ENCODE measurements at regions not wholly inside any gene's neighbourhood (a gene's known extent, or its start where the extent isn't known, plus 50 kb on each side); places are given as distances from the start of the nearest gene placed in this dataset.
A peak's percentile ranks its signal among the peaks of the same experiment; 100 is the strongest.
"Not testable (repeated sequence)": the region's sequence is repeated elsewhere in the genome, so short reads cannot be mapped to it uniquely, and the experiment has no call there.

DNA sequence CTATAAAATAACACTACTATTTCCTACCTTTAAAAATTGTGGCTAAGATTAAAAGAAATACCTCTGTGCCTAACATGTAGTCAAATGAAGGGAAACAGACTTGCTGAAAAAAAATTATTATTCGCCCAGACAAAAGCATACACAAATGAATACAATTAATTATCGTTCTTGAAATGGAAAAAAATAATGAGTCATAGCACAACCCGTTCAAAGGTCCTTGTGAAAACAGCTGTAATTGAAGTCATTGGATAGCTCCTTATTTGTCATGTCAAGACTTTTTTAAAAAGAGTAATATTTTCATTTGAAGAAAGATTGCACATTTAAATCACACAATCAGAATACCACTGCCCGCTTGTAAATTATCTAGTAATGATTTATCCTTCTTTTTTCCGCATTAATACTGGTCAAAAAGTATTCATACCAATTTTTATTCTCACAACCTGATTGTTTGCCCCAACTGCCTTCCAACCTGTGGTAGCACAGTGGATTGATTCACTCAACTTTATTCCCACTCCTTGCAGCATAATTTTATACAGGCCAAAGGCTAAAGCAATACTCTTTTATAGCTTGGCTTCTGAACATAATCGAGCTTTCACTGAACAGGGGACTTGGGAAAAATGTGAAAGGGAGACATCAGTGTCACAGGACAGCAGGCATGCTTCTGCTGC is 655.2 kb upstream of the MAP3K7 start:
- no peak for DNase-seq (ENCODE audit: low read depth, low spot score)

DNA sequence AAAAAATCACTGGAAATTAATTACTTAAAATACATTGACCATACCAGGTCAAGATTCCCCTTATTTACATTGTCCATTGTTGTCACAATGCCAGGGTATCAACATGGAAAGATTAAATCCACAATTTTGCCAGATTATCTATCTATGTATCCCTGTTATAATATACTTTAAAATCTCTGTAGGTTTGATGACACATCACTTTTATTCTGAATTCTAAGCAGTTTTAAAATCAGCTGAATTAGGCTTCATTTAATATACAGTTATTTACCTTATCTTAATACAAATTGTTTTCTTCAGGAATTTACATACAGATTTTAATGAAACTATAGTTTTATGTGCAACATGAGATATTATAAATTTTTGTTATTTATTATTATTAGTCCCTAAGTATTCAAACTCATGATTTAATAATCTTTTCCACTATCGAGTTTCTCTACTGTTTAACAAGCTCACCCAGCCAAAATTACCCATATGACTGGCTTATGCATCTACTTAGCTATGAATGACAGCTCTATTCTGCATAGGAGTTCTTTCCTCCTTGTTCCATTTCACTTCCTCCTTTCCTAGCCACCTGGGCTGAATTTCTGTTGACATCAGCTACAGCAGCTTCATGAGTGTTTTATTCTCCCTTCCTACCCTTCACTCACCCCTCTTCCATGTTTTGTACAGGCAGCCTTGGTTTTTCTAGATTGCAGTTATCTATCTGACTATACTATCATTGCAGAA is 654.2 kb upstream of the MAP3K7 start:
- DNase-seq (ENCODE audit: low read depth, low spot score) = no peak

DNA sequence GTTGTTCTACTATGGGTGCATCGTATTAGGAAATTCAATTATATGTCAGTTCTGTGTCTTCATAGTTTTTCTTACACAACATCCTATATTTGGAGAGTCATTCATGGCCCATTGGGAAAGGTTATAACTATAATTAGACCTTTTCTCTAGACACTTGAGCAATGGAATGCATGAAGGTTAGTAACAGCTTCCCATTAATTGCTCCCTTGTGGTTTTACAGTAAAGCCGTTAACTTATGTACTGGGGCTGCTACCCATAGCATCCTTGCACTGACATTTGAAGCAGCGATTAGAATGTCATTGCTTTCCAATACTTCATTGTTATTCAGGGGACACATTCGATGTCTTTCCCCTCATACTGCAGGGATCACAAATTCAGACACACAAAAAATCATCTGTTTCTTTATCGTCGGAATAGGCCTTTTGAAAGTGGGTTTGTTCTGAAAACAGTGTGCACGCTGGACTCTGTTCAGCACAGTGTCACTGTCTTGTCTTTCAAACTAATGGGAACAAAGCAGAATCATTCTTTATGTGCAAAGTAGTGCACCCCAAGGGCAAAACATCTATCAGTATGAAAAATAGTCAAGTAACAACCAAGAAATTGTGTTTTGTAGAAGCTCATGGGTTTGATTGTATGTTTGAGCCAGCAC is 634.3 kb upstream of the MAP3K7 start:
- DNase-seq (ENCODE audit: low read depth, low spot score) = no peak

DNA sequence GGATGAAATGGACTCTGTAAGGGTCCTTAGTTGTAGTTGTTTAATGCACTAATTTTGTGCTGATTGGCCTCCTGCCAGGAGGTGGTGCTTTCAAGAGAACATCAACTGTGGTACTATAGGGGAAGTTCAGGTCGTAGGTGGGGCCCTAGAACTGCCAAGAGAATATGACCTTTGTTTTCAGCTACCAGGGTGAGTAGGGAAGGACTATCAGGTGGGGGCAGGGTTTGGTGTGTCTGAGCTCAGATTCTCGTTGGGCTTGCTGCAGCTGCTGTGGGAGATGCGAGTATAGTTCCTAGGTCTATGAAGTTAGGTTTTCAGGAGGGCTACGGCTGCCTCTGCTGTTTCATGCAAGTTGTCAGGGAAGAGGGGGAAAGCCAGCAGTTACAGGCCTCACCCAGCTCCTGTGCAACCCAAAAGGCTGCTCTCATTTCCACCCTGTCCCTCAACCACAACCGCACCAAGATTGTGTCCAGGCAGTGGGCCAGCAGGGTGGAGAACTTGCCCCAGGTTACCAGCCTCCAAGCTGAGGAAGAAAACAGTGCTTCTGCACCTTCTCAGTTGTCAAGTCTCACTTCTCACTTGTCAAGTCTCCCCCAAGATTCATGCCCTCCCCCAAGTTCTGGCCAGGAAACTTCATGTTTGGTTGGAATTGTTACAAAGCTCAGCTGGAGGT is 626.5 kb upstream of the MAP3K7 start:
- DNase-seq (ENCODE audit: low read depth, low spot score) = no peak

DNA sequence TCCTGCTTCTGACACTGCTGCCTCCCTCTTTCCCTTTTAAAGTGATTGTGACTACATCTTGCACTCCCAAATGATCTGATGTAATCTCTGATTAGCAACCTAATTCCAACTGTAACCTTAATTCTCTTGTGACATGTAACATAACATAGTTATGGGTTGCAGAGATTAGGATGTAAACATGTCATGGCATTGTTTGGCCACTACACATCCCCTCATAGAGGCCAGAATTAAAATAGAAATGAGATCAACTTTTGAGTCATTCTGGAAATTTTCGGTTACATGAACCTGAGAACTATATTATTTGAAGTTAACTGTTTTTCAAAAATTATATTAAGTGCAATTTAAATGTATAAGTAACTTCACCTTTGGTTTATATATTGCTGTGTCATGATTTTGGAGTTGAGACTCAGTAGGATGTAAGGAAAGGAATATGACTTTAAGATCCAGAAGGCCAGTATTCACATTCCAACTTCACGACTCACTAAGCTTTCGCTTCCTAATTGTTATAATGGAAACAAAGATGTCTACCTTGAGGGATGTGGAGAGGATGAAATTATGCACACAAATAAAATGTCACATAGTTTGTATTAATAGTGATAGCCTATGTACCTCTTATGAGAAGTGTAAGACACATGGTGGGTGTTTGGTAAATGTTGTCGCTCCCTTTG is 611.9 kb upstream of the MAP3K7 start:
- DNase-seq (ENCODE audit: low read depth, low spot score) = no peak

DNA sequence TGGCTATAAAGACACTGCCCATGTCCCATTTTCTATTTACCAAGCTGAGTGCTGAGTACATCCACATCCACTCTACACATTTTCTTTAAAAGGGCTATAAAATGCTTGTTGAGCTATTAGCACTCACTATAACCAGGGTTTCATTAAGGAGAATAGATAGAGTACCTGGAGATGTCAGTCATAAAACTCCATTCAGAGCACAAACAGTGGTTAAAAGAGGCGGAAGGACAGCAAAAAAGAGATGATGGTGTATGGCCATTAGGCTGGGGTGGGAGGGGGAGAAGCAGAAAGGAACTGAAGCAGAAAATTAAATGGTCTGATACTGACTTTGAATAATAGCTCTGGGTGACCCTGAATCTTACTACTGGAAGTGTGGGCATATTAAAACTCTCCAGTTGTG is 609.9 kb upstream of the MAP3K7 start:
- no peak for DNase-seq (ENCODE audit: low read depth, low spot score)

DNA sequence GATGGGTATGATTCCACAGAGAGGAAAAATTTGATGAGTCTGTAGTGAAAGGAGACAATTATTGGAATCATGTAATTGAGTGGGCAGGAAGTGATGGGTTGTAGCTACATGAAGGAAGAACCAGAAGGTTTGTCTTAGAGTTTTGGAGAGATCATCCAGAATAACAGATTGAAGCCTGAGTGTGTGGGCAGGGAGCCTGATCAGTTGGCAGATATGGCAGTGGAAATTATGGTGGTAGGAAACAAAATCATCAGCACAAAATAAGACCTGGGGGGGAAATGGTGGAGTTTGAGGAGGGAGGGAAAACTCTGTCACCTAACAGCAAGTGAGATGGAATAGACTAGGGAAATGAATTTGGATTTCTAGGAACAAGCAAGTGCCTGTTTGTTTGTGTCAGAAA is 606.6 kb upstream of the MAP3K7 start:
- no peak for DNase-seq (ENCODE audit: low read depth, low spot score)

DNA sequence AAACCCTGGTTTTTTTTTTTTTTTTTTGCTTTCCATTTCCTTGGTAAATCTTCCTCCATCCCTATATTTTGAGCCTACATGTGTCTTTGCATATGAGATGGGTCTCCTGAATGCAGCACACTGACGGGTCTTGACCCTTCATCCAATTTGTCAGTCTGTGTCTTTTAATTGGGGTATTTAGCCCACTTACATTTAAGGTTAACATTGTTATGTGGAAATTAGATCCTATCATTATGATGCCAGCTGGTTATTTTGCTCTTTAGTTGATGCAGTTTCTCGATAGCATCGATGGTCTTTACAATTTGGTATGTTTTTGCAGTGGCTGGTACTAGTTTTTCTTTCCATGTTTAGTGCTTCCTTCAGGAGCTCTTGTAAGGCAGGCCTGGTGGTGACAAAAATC is 603.2 kb upstream of the MAP3K7 start:
- not testable (repeated sequence) for DNase-seq (ENCODE audit: low read depth, low spot score)

DNA sequence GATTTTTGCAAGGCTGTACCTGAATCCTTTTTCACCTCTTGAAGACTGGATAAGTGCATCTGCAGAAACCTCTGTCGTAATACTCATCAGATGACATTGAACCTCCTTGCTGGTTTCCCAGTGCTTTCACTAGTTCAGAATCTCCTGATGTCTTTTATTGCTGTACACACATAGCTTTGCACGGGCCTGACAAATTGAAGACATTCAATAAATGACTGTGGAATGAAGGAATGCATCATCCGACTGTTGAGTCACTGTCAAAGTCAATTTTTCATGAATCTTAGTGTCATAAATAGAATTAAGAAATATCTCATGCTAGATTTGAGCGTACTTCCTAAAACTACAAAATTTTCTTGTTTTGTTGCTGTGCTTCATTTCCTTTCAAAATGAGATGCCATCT is 598.2 kb upstream of the MAP3K7 start:
- DNase-seq (ENCODE audit: low read depth, low spot score) = no peak

DNA sequence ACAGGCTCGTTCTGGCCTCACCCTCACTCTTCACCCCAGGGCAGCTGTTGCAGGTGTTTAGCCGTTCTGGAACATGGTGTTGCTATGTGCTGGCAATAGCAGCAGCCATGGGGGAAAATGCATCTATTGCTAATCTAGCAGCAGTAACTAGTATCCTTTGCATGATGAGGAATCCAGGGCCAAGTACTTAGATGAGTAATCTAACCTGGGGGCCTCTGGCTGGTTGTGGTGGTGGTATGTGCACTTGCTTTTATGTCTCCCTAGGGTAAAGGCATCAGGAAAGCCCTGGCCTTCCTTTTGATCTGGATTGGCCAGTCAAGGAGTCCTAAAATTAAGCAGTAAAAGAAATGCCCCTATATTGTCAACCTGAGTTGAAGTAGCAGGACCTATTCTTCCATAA is 594.5 kb upstream of the MAP3K7 start:
- DNase-seq (ENCODE audit: low read depth, low spot score) = peak; percentile 50

DNA sequence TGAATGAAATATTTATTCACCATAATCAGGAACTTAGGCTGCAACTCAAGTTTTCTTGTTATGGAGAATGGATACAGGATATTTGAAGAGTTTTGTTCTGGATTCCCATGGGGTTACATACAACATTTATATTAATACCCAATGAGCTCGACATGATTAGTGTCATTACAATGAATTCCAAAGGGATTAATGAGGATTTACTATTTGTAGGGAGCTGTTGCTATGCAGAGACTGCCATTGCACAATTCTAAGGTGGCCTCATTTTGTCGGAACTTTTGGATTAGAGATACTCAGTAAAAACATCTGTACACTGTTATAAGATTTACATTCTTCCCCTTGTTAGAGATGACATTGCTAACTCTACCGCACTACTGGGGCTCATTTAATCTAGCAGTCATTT is 586.8 kb upstream of the MAP3K7 start:
- DNase-seq (ENCODE audit: low read depth, low spot score) = no peak

DNA sequence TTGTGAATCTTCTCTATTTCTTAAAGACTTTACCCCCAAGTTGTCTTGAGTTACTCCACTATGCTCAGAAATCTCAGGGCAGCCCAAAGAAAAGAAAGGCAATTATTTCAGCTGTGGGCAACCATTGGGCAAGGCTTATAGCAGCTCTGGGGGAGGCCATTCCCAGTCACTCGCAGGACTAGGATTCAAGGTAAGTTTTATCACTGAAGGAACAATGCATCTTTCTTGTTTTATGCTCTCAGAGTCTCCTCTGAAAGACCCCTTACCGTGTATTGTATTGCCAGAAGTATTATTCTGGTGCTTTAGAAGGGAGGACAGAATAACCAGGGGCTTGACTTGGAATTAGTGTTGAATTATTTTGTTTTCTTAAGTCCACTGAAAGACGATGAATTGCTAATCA is 586.3 kb upstream of the MAP3K7 start:
- no peak for DNase-seq (ENCODE audit: low read depth, low spot score)

DNA sequence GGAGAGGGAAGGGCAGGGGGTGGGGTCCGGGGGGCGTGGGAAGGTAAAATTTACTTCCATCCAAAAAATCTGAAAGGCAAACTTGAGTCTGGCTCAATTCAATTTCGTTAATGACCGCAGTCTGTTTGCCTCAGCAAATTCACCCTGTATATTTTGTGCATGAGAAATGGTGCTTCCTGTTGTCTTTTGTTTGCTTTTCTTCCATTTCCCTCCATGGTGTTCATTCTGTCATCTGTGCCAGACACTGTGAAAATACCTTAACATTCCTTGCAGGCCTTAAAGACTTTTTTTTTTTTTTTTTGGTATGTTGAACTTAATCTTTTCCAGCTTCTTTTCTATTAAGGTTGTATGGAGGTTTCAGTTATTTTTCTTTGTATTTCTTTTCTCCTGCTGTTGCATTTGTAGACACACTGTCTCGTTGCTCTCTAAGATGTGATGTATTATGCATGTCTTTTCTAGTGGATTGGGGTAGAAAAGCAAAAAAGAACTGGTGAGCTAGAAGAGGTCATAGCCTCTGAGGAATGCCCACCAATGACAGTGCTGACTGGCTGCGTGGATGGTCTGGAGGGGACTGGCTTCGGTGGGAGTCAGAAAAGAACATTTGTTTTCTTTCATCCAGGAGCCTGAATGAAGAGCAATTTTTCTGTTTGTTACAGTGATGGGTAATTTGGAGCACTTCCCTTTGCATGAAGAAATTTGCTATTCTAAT is 585.0 kb upstream of the MAP3K7 start:
- no peak for DNase-seq (ENCODE audit: low read depth, low spot score)

DNA sequence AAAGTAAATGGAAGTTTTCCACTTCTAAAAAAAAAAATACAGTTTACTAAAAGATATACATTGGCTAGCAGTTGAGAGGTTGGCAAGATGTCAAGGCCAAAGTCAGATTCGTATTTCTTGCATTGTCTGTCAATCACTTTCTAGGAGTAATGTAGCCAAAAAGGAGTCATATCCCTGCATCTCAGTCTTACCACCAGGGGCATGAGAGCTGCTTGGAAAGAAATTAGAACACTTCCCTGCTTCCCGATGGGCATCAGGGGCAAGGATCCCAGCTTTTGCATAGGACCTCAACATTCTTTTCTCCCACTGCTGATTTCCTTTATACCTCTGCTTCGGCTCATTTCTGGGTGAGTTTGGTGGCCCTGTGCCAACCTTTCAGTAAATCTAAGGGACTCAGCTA is 581.0 kb upstream of the MAP3K7 start:
- DNase-seq (ENCODE audit: low read depth, low spot score) = no peak

DNA sequence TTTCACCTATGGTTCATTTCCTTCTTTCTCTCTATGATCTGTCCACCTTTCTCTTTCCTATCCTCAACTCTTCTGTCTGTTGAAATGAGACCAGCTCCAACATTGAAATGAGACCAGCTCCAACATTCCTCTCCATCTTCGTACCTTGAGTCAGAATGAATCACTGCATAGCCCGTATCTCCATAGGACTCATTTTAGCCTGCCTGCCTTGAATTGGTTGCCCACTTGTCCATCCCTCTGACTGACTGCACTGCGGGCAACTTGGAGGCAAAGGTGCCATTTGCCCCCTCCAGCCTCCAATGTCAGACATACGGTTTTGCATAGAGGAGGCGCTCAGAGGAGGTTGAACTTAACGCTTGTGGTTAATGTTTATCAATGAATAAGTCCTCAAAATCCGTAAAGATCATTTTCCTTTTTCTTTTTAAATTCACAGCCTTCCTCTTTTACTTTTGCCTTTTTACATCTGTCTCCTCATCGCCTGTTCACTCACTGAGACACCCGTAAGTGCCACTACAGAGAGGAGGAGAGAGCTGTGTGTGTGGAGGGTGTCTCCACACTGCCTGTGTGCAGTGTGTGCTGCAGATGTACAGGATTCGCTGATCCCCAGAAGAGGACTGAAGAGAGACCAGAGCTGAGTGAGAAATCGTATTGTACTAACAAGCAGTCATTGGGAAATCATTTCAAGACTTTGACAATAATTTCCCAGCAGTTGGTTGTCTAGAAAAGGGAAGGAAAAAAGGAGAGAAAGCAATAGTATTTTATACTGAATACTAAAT is 579.6 kb upstream of the MAP3K7 start:
- DNase-seq (ENCODE audit: low read depth, low spot score) = no peak

DNA sequence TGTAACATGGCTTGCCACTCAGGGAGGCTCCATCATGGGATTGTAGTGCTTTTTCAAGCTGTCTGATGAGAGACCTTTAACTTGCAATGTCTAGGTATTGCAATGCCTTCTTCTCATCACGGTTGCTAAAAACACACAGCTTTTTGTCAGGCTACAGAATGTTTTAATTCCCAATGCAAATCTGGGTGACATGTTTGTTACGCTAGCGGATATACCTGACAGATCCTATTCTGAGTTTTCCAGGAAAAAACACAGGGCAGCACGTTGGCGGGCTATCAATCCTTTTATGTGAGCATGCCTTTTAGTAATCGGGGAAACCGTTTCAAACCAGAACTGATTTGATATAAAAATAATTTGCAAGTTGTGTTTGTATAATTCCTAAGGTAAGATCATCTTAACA is 577.2 kb upstream of the MAP3K7 start:
- no peak for DNase-seq (ENCODE audit: low read depth, low spot score)

DNA sequence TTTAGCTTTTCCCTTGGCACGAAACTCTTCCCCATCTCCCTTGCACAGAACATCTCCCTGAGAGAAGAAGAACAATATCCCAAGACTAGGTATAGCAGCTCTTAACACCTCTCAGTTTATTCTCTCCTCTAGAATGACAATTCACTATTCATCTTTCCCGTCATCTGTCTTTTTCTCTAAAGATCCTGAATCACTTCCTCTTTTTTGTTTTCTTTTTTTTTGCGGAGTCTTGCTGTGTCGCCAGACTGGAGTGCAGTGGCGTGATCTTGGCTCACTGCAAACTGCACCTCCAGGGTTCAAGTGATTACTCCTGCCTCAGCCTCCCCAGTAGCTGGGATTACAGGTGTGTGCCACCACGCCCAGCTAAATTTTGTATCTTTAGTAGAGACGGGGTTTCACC is 574.4 kb upstream of the MAP3K7 start:
- DNase-seq (ENCODE audit: low read depth, low spot score) = no peak

DNA sequence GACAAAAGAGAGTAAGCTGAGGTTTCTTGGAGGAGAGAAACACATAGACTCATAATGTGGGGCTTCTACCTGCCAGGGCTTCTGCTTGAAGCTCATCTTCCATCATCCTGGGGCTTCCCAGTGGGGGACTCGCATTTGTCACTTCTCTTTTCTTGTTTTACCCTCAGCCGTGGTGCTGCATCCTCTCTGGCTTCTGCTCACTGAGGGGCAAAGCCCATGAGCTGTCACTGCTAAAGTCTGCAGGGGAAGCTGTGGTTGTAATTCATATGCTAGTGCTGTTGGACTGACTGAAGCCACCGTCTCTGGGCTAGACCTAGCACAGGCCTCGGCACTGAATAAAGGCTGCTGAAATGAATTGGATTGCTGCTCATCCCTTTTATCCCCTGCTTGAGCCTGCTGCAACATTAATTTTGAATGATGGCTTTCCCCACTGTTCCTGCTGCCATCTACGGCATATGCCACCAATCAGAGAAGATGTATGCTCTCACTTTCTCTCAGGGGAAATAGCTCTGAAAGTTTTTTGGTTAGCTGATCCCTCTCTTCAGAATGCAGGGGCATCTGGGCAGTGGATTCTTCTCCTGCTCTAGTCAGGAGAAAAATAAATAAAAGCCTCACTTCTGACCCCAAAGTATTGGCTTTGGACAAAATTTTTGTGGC is 568.4 kb upstream of the MAP3K7 start:
- DNase-seq (ENCODE audit: low read depth, low spot score) = peak; percentile 8

DNA sequence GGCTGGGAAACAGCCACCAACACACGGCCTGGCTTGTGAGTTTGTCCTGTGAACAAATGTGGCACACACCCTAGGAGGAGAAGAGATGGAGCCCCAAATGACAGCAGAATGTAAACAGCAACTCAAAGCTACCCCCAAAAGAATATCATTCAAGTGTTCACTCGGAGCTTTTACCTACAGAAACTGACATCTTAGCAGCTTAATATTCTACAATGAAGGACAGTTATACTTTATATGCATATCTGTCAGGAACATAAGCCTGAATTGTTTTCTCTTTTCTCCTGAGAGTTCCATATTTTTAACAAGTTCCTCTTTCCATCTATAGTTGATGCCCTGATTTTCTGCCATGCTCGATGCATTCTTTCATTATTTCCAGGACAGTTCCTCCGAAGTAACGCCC is 566.0 kb upstream of the MAP3K7 start:
- DNase-seq (ENCODE audit: low read depth, low spot score) = no peak

Measured in ELF-1 (cell line).